HEK293 (cell line): ENCODE measurements at regions not wholly inside any gene's neighbourhood (a gene's known extent, or its start where the extent isn't known, plus 50 kb on each side); places are given as distances from the start of the nearest gene placed in this dataset.

ENCODE experiments used
- CTCF ChIA-PET: fragments of 350-600 bp; formaldehyde crosslinking; extraction: SDS; loops from one replicate; lab custom pipeline; 2021; ENCODE audit warnings: antibody characterized with exemption; lab: Yijun Ruan, JAX
- POLR2A ChIA-PET: fragments of 300-600 bp; formaldehyde crosslinking; extraction: SDS; loops from one replicate; lab custom pipeline; 2020; ENCODE audit warnings: antibody characterized with exemption, inconsistent platforms; lab: Yijun Ruan, JAX
- H3K27ac ChIP-seq: fragments of 200-500 bp; sonication (Bioruptor generic); 2 replicates; pipeline ENCODE4 v1.5.1; 2014; ENCODE audit warnings: low read depth, low read length, control low read depth, inconsistent platforms; ENCODE audit errors: extremely low read depth
- H3K36me3 ChIP-seq, 2 experiments: fragments of 200-500 bp in 1 of 2; sonication (Bioruptor generic) in 1 of 2; 1 replicate in 1 of 2; 2 replicates in 1 of 2; pipeline ENCODE4 v1.5.1; 2014 to 2017; ENCODE audit warnings: inconsistent platforms in 2 of 2, low read length in 2 of 2; ENCODE audit not compliant: control insufficient read depth in 2 of 2, insufficient read depth in 1 of 2
- H3K4me1 ChIP-seq: fragments of 200-500 bp; sonication (Bioruptor generic); 2 replicates; pipeline ENCODE4 v1.5.1; 2014; ENCODE audit warnings: mild to moderate bottlenecking, low read length, inconsistent platforms; ENCODE audit not compliant: control insufficient read depth, insufficient read depth
- H3K4me3 ChIP-seq: 2 replicates; pipeline ENCODE4 v1.5.1; 2011; ENCODE audit warnings: low read depth, mild to moderate bottlenecking, control low read depth, low read length, moderate library complexity
- H3K9me3 ChIP-seq: fragments of 200-500 bp; sonication (Bioruptor generic); 2 replicates; pipeline ENCODE4 v1.5.1; 2014; ENCODE audit warnings: low read depth, low read length, inconsistent platforms; ENCODE audit not compliant: control insufficient read depth, insufficient read depth
- BCL11B ChIP-seq: fragments of 450-650 bp; formaldehyde crosslinking; IDR thresholded peaks from 2 replicates; pipeline ENCODE4 v1.5.1; 2016; ENCODE audit warnings: low read depth, missing biosample characterization, missing genetic modification characterization
- BCL6B ChIP-seq: fragments of 450-650 bp; formaldehyde crosslinking; IDR thresholded peaks from 2 replicates; pipeline ENCODE4 v1.5.1; 2017; ENCODE audit warnings: missing biosample characterization, missing genetic modification characterization
- GFI1B ChIP-seq: fragments of 450-650 bp; formaldehyde crosslinking; IDR thresholded peaks from 2 replicates; pipeline ENCODE4 v1.5.1; 2016; ENCODE audit warnings: missing biosample characterization, missing genetic modification characterization
- GLI2 ChIP-seq: fragments of 450-650 bp; formaldehyde crosslinking; IDR thresholded peaks from 2 replicates; pipeline ENCODE4; 2017; ENCODE audit warnings: missing biosample characterization, missing genetic modification characterization, low read depth, borderline replicate concordance
- HOXD13 ChIP-seq: sonication (generic); formaldehyde crosslinking; IDR thresholded peaks from 2 replicates; pipeline ENCODE4 v1.8.0; 2022; ENCODE audit warnings: missing genetic modification reagents, borderline replicate concordance
- KLF16 ChIP-seq: fragments of 450-650 bp; formaldehyde crosslinking; IDR thresholded peaks from 2 replicates; pipeline ENCODE4 v1.5.1; 2017; ENCODE audit warnings: missing biosample characterization, missing genetic modification characterization
- SP3 ChIP-seq: fragments of 450-650 bp; formaldehyde crosslinking; IDR thresholded peaks from 2 replicates; pipeline ENCODE4 v1.5.1; 2016; ENCODE audit warnings: missing biosample characterization, missing genetic modification characterization
- TCF7L2 ChIP-seq: IDR thresholded peaks from 2 replicates; pipeline ENCODE4 v1.6.1; 2011; ENCODE audit warnings: low read depth, mild to moderate bottlenecking, inconsistent platforms, low read length, moderate library complexity, borderline replicate concordance
- YY1 ChIP-seq: fragments of 450-650 bp; formaldehyde crosslinking; IDR thresholded peaks from 2 replicates; pipeline ENCODE4 v1.5.1; 2018; ENCODE audit warnings: missing biosample characterization, missing genetic modification characterization
- ZBTB1 ChIP-seq: fragments of 450-650 bp; formaldehyde crosslinking; IDR thresholded peaks from 2 replicates; pipeline ENCODE4 v1.5.1; 2016; ENCODE audit warnings: missing biosample characterization, missing genetic modification characterization
- ZBTB10 ChIP-seq: fragments of 450-650 bp; formaldehyde crosslinking; IDR thresholded peaks from 2 replicates; pipeline ENCODE4 v1.5.1; 2016; ENCODE audit warnings: missing biosample characterization, missing genetic modification characterization
- ZBTB11 ChIP-seq: fragments of 450-650 bp; formaldehyde crosslinking; conservative IDR thresholded peaks from 2 replicates; pipeline ENCODE4 v1.5.1; 2016; ENCODE audit warnings: low read depth, missing biosample characterization, missing genetic modification characterization
- ZFHX2 ChIP-seq: fragments of 450-650 bp; formaldehyde crosslinking; conservative IDR thresholded peaks from 2 replicates; pipeline ENCODE4 v1.5.1; 2016; ENCODE audit warnings: missing biosample characterization, missing genetic modification characterization
- ZFP37 ChIP-seq: fragments of 450-650 bp; formaldehyde crosslinking; IDR thresholded peaks from 2 replicates; pipeline ENCODE4 v1.5.1; 2016; ENCODE audit warnings: missing biosample characterization, missing genetic modification characterization
- ZNF121 ChIP-seq: fragments of 450-650 bp; formaldehyde crosslinking; IDR thresholded peaks from 2 replicates; pipeline ENCODE4 v1.5.1; 2016; ENCODE audit warnings: missing biosample characterization, missing genetic modification characterization
- ZNF140 ChIP-seq: fragments of 450-650 bp; formaldehyde crosslinking; IDR thresholded peaks from 2 replicates; pipeline ENCODE4 v1.5.1; 2016; ENCODE audit warnings: missing biosample characterization, missing genetic modification characterization
- ZNF184 ChIP-seq: fragments of 450-650 bp; IDR thresholded peaks from 2 replicates; pipeline ENCODE4 v1.5.1; 2018; ENCODE audit warnings: missing biosample characterization, mild to moderate bottlenecking, missing genetic modification characterization
- ZNF404 ChIP-seq: fragments of 450-650 bp; formaldehyde crosslinking; IDR thresholded peaks from 2 replicates; pipeline ENCODE4 v1.5.1; 2017; ENCODE audit warnings: missing biosample characterization, missing genetic modification characterization
- ZNF433 ChIP-seq: fragments of 450-650 bp; formaldehyde crosslinking; IDR thresholded peaks from 2 replicates; pipeline ENCODE4 v1.5.1; 2016; ENCODE audit warnings: missing biosample characterization, missing genetic modification characterization, low read depth
- ZNF610 ChIP-seq: fragments of 450-650 bp; formaldehyde crosslinking; IDR thresholded peaks from 2 replicates; pipeline ENCODE4 v1.5.1; 2016; ENCODE audit warnings: missing biosample characterization, missing genetic modification characterization, borderline replicate concordance
- ZNF639 ChIP-seq: fragments of 450-650 bp; formaldehyde crosslinking; IDR thresholded peaks from 2 replicates; pipeline ENCODE4 v1.5.1; 2016; ENCODE audit warnings: missing biosample characterization, missing genetic modification characterization
- ZNF670 ChIP-seq: fragments of 450-650 bp; formaldehyde crosslinking; IDR thresholded peaks from 2 replicates; pipeline ENCODE4 v1.5.1; 2016; ENCODE audit warnings: missing biosample characterization, missing genetic modification characterization, low read depth
- ZNF830 ChIP-seq: fragments of 450-650 bp; IDR thresholded peaks from 2 replicates; pipeline ENCODE4 v1.5.0; 2018; ENCODE audit warnings: missing biosample characterization, missing genetic modification characterization, low read depth, mild to moderate bottlenecking, moderate library complexity
- ZSCAN18 ChIP-seq: fragments of 450-650 bp; formaldehyde crosslinking; IDR thresholded peaks from 2 replicates; pipeline ENCODE4 v1.5.1; 2016; ENCODE audit warnings: missing biosample characterization, missing genetic modification characterization
- ZSCAN5A ChIP-seq: fragments of 450-650 bp; formaldehyde crosslinking; IDR thresholded peaks from 2 replicates; pipeline ENCODE4 v1.5.1; 2016; ENCODE audit warnings: missing biosample characterization, missing genetic modification characterization

- Histone ChIP-seq H3K36me3 (no peaks in the 10 kb centered on the region), H3K4me3 (no peak overlapping the region), H3K9me3 (no peaks in the 10 kb centered on the region), H3K27ac (no peak overlapping the region), H3K4me1 (no peaks in the 10 kb centered on the region)
- POLR2A ChIA-PET = no interaction called here
- no peak for TF ChIP-seq ZFP37 (tag by site-specific recombination)
- TF ChIP-seq HOXD13 (CRISPR knock-in tag) = no peak
- TF ChIP-seq ZFHX2 = no peak
- TF ChIP-seq ZNF639 = no peak
- TF ChIP-seq ZNF830 (tag by site-specific recombination) = no peak
- TF ChIP-seq SP3 (tag by site-specific recombination) = no peak
- CTCF ChIA-PET = no interaction called here
These were observed 386.8 kb downstream of the ANKRD50 start for GRCh38 chr4:124325690-124326089.

- Histone ChIP-seq H3K27ac (no peak overlapping the region), H3K4me1 (no peaks in the 10 kb centered on the region), H3K9me3 (no peaks in the 10 kb centered on the region), H3K4me3 (no peak overlapping the region), H3K36me3 (no peaks in the 10 kb centered on the region)
- TF ChIP-seq ZNF670 = no peak
- no peak for TF ChIP-seq ZNF433 (tag by site-specific recombination)
- no peak for TF ChIP-seq GFI1B
- TF ChIP-seq BCL6B (tag by site-specific recombination) = no peak
- TF ChIP-seq ZBTB11 (tag by site-specific recombination) = no peak
- no peak for TF ChIP-seq ZBTB1 (tag by site-specific recombination)
- no peak for TF ChIP-seq ZNF610
- no peak for TF ChIP-seq ZNF121
- no peak for TF ChIP-seq ZSCAN18 (tag by site-specific recombination)
- no peak for TF ChIP-seq ZNF184 (tag by site-specific recombination)
- TF ChIP-seq ZNF140 = no peak
- TF ChIP-seq YY1 = no peak
- no peak for TF ChIP-seq TCF7L2
- no peak for TF ChIP-seq GLI2 (tag by site-specific recombination)
- no peak for TF ChIP-seq ZBTB10 (tag by site-specific recombination)
- no peak for TF ChIP-seq KLF16 (tag by site-specific recombination)
- TF ChIP-seq ZSCAN5A (tag by site-specific recombination) = no peak
- TF ChIP-seq BCL11B (tag by site-specific recombination) = no peak
- TF ChIP-seq ZNF404 (tag by site-specific recombination) = no peak
- ChIA-PET CTCF (no interaction called here), POLR2A (no interaction called here)
These were observed 383.4 kb downstream of the ANKRD50 start for GRCh38 chr4:124329134-124329533.
